Fibroblast of lung (primary cell): ENCODE measurements at regions not wholly inside any gene's neighbourhood (a gene's known extent, or its start where the extent isn't known, plus 50 kb on each side); places are given as distances from the start of the nearest gene placed in this dataset.

ENCODE experiments used
- DNase-seq, 2 donors: peaks; one replicate each; pipeline versions ENCODE4 v3.0.0 to v3.0.0-alpha.2; 2010; ENCODE audit warnings: low read depth in 2 of 2
- H2AFZ ChIP-seq: 2 replicates; pipeline ENCODE4 v1.5.1; 2012; ENCODE audit warnings: low read length, control low read depth, inconsistent platforms
- H3K27ac ChIP-seq: 2 replicates; pipeline ENCODE4 v1.5.1; 2011; ENCODE audit warnings: low read length, control low read depth; ENCODE audit not compliant: insufficient read depth
- H3K27me3 ChIP-seq: 2 replicates; pipeline ENCODE4 v1.5.1; 2011; ENCODE audit warnings: mild to moderate bottlenecking, low read length; ENCODE audit not compliant: control insufficient read depth, insufficient read depth
- H3K36me3 ChIP-seq: 2 replicates; pipeline ENCODE4 v1.5.1; 2011; ENCODE audit warnings: low read length; ENCODE audit not compliant: control insufficient read depth, insufficient read depth
- H3K4me1 ChIP-seq: 2 replicates; pipeline ENCODE4 v1.5.1; 2011; ENCODE audit warnings: low read length; ENCODE audit not compliant: control insufficient read depth, insufficient read depth; ENCODE audit errors: extremely low read depth
- H3K4me2 ChIP-seq: 2 replicates; pipeline ENCODE4 v1.5.1; 2011; ENCODE audit warnings: low read length, control low read depth; ENCODE audit not compliant: insufficient read depth; ENCODE audit errors: extremely low read depth
- H3K4me3 ChIP-seq, 4 experiments: fragments of 200-600 bp in 1 of 4; sonication (generic) in 1 of 4; replicated peaks in 1 of 4; 2 replicates each; pipeline ENCODE4 v1.5.1; 2011 to 2016; ENCODE audit warnings: low read length in 4 of 4, low read depth in 3 of 4, mild to moderate bottlenecking in 3 of 4, control low read depth in 2 of 4, inconsistent platforms in 1 of 4, mixed read lengths in 1 of 4; ENCODE audit not compliant: insufficient read depth in 1 of 4; ENCODE audit errors: control extremely low read depth in 1 of 4
- H3K79me2 ChIP-seq: 2 replicates; pipeline ENCODE4 v1.5.1; 2012; ENCODE audit warnings: mild to moderate bottlenecking, low read length, inconsistent platforms; ENCODE audit not compliant: control insufficient read depth, insufficient read depth
- H3K9ac ChIP-seq: 2 replicates; pipeline ENCODE4 v1.5.1; 2011; ENCODE audit warnings: mild to moderate bottlenecking, low read length, control low read depth; ENCODE audit not compliant: insufficient read depth
- H3K9me3 ChIP-seq: 2 replicates; pipeline ENCODE4 v1.5.1; 2012; ENCODE audit warnings: low read depth, low read length; ENCODE audit not compliant: control insufficient read depth, insufficient read depth
- H4K20me1 ChIP-seq: 2 replicates; pipeline ENCODE4 v1.5.1; 2011; ENCODE audit warnings: low read length; ENCODE audit not compliant: control insufficient read depth, insufficient read depth; ENCODE audit errors: extremely low read depth
- CTCF ChIP-seq, 2 donors: IDR thresholded peaks in 1 of 2; conservative IDR thresholded peaks in 1 of 2; 1 replicate in 1 of 2; 2 replicates in 1 of 2; pipeline ENCODE4 v1.5.1; 2011 to 2012; ENCODE audit warnings: low read length in 2 of 2, control low read depth in 1 of 2, inconsistent platforms in 1 of 2, low read depth in 1 of 2, mild to moderate bottlenecking in 1 of 2
- EZH2 ChIP-seq: IDR thresholded peaks from 2 replicates; pipeline ENCODE4 v1.5.1; 2012; ENCODE audit warnings: low read length, control low read depth, mild to moderate bottlenecking; ENCODE audit errors: missing control alignments

GRCh38 chr10:61828788-61829187 is 72.7 kb upstream of the ARID5B start:
- Histone ChIP-seq H3K9ac (no peak overlapping the region), H3K4me1 (no peaks in the 10 kb centered on the region), H3K79me2 (no peaks in the 10 kb centered on the region), H3K9me3 (no peaks in the 10 kb centered on the region), H3K27me3 (no peaks in the 10 kb centered on the region), H3K4me3 (no peak overlapping the region), H4K20me1 (no peaks in the 10 kb centered on the region), H3K36me3 (no peaks in the 10 kb centered on the region), H3K4me2 (no peak overlapping the region), H2AFZ (no peak overlapping the region), H3K27ac (no peak overlapping the region)
- DNase-seq = no peak
- TF ChIP-seq EZH2 (no peak), CTCF (conservative IDR thresholded peaks at IDR 0.05 in 1 of 2, IDR thresholded peaks at IDR 0.05 in 1 of 2; ENCODE audit: low read depth in 1 of 2, low read length in 2 of 2) (no peak)

- H2AFZ ChIP-seq = peak overlapping the region; percentile 11
- no peak overlapping the region for H3K27ac ChIP-seq
- H3K4me3 ChIP-seq = no peak overlapping the region
- no peaks in the 10 kb centered on the region for H3K36me3 ChIP-seq
- DNase-seq = no peak
- no peak overlapping the region for H3K4me2 ChIP-seq
- no peaks in the 10 kb centered on the region for H3K79me2 ChIP-seq
- no peaks in the 10 kb centered on the region for H4K20me1 ChIP-seq
- no peaks in the 10 kb centered on the region for H3K27me3 ChIP-seq
- no peaks in the 10 kb centered on the region for H3K9me3 ChIP-seq
- no peak for TF ChIP-seq CTCF (conservative IDR thresholded peaks at IDR 0.05 in 1 of 2, IDR thresholded peaks at IDR 0.05 in 1 of 2; ENCODE audit: low read depth in 1 of 2, low read length in 2 of 2)
- TF ChIP-seq EZH2 = no peak
- H3K4me1 ChIP-seq = peaks cover 4% of the 10 kb centered on the region
- no peak overlapping the region for H3K9ac ChIP-seq
Observed at GRCh38 chr10:61830072-61830845, 71.2 kb upstream of the ARID5B start.

- Histone ChIP-seq H3K4me1 (peaks cover 4% of the 10 kb centered on the region), H3K36me3 (no peaks in the 10 kb centered on the region), H3K9me3 (no peaks in the 10 kb centered on the region), H3K79me2 (no peaks in the 10 kb centered on the region), H3K4me2 (no peak overlapping the region), H2AFZ (no peak overlapping the region), H3K27me3 (no peaks in the 10 kb centered on the region), H3K4me3 (no peak overlapping the region), H4K20me1 (no peaks in the 10 kb centered on the region), H3K27ac (no peak overlapping the region), H3K9ac (no peak overlapping the region)
- TF ChIP-seq EZH2 (no peak), CTCF (conservative IDR thresholded peaks at IDR 0.05 in 1 of 2, IDR thresholded peaks at IDR 0.05 in 1 of 2; ENCODE audit: low read depth in 1 of 2, low read length in 2 of 2) (no peak)
- DNase-seq = no peak
Observed at GRCh38 chr10:61830846-61831273, 70.6 kb upstream of the ARID5B start.
